Fibroblast of mammary gland (primary cell): ENCODE measurements at regions not wholly inside any gene's neighbourhood (a gene's known extent, or its start where the extent isn't known, plus 50 kb on each side); places are given as distances from the start of the nearest gene placed in this dataset.
A peak's percentile ranks its signal among the peaks of the same experiment; 100 is the strongest.

Source experiments
- DNase-seq: peaks from one replicate; pipeline ENCODE4 v3.0.0-alpha.2; 2010; ENCODE audit warnings: low read depth
- H3K4me3 ChIP-seq: 2 replicates; pipeline ENCODE4 v1.5.1; 2011; ENCODE audit warnings: low read depth, mild to moderate bottlenecking, low read length, moderate library complexity; ENCODE audit not compliant: control insufficient read depth
- TF ChIP-seq, protein P1 (sequence below): conservative IDR thresholded peaks from 2 replicates; pipeline ENCODE4 v1.5.1; 2011; ENCODE audit warnings: low read depth, low read length, inconsistent platforms; ENCODE audit not compliant: control insufficient read depth, insufficient read depth

- no peak overlapping the region for H3K4me3 ChIP-seq
These were observed 197.6 kb upstream of the SASH1 start for GRCh38 chr6:148144917-148145521.

GRCh38 chr6:148146717-148147462 lies 195.7 kb upstream of the SASH1 start:
- TF ChIP-seq, protein P1, sequence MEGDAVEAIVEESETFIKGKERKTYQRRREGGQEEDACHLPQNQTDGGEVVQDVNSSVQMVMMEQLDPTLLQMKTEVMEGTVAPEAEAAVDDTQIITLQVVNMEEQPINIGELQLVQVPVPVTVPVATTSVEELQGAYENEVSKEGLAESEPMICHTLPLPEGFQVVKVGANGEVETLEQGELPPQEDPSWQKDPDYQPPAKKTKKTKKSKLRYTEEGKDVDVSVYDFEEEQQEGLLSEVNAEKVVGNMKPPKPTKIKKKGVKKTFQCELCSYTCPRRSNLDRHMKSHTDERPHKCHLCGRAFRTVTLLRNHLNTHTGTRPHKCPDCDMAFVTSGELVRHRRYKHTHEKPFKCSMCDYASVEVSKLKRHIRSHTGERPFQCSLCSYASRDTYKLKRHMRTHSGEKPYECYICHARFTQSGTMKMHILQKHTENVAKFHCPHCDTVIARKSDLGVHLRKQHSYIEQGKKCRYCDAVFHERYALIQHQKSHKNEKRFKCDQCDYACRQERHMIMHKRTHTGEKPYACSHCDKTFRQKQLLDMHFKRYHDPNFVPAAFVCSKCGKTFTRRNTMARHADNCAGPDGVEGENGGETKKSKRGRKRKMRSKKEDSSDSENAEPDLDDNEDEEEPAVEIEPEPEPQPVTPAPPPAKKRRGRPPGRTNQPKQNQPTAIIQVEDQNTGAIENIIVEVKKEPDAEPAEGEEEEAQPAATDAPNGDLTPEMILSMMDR: no peak
- no peak for DNase-seq
- no peak overlapping the region for H3K4me3 ChIP-seq

More at GRCh38 chr6:148144917-148145521, 197.6 kb upstream of the SASH1 start:
- TF ChIP-seq, protein P1: peak; percentile 94
- peak; percentile 77 for DNase-seq

DNA sequence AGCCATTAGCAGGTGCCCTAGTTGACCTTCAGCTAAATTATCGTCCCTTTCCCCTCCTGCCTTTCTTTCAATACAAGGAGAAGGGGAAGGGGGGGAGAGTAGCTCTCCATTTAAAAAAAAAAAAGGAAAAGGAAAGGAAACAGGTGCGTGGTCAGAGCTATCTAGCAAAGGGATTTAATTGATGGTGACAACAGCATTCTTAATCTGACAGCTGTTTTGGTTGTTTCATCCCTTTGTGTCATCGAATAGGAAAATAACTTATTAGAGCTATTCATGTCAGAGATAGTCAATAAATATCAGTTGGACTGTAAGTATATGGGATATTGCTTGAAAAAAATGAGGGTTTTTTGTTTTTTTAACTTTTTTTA lies 195.2 kb upstream of the SASH1 start:
- H3K4me3 ChIP-seq: no peak overlapping the region
- DNase-seq: no peak
- TF ChIP-seq, protein P1: no peak

GRCh38 chr6:148151896-148152643 lies 190.6 kb upstream of the SASH1 start:
- TF ChIP-seq, protein P1: no peak
- no peak overlapping the region for H3K4me3 ChIP-seq
- DNase-seq: no peak

DNA sequence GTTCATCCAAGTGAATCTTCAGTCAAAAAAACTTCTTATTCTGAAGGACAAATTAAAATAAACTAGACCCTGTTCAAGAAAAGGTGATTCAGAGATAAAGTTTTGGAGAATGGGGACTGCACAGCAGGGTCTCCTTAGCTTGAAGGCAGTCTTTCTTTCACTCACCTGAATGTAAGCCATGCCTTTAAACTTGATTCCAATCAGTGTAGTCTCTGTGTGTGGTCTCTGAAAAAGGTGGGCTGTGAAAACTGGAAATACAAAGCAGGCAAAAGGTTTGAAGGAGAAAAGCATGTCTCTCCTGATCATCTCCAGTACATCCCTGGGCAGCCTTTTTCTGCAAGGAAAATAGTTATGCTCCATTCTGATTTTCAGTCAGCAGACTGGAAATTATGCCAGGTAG lies 188.0 kb upstream of the SASH1 start:
- TF ChIP-seq, protein P1: no peak
- H3K4me3 ChIP-seq: no peak overlapping the region
- DNase-seq: no peak

- DNase-seq: no peak
- TF ChIP-seq, protein P1: no peak
- H3K4me3 ChIP-seq: no peak overlapping the region
These were observed 187.3 kb upstream of the SASH1 start for GRCh38 chr6:148155293-148155692.
